Heart left ventricle (tissue), 13 donors: ENCODE measurements at regions not wholly inside any gene's neighbourhood (a gene's known extent, or its start where the extent isn't known, plus 50 kb on each side); places are given as distances from the start of the nearest gene placed in this dataset.

Experiments used
- CTCF ChIP-seq, 12 donors: fragments of 200-600 bp; sonication (generic) in 4 of 12; IDR thresholded peaks; one replicate each; pipeline versions ENCODE4 v1.5.0 to v1.8.0; 2018 to 2022; ENCODE audit warnings: antibody characterized with exemption in 12 of 12, mild to moderate bottlenecking in 5 of 12
- POLR2A ChIP-seq, 2 donors: fragments of 450-650 bp; IDR thresholded peaks; one replicate each; pipeline ENCODE4 v1.6.1; 2017; ENCODE audit warnings: antibody characterized with exemption in 2 of 2, mild to moderate bottlenecking in 2 of 2, moderate library complexity in 2 of 2
- donor health status: ischemic (EF 13 %, LVEDD 7.1; RV severe dilation, severe dysfunction).
- donor health status: DM: no; HTN: yes; CAD: no.
- donor health status: DM: no; HTN: no; CAD: no.
- donor health status: ischemic (EF 25% LVEDD 6.9; RV normal size, moderate dysfunction).
- donor health status: ischemic (EF 25% LVEDD 5.7; RV mildly dilated, moderate dysfunction).
- donor health status: ischemic (EF 35%, LVEDD 5.7; RV mildly dilated, moderate dysfunction).
- donor health status: nonischemic (EF 11% LVEDD 7.7; RV severe dilation, severe dysfunction).
- donor health status: DM: yes; HTN: yes; CAD: no.
- donor health status: PGD.
- donor health status: ischemic (EF 29% LVEDD 5.4; RV normal size, mild dysfunction).
- donor health status: nonischemic (EF 23%, LVEDD 6.1; RV moderate dilation, normal function).

GRCh38 chr6:104632588-104632987, 227.1 kb downstream of the HACE1 start:
- TF ChIP-seq CTCF (IDR thresholded peaks at IDR 0.05) (no peak), POLR2A (IDR thresholded peaks at IDR 0.05) (no peak)
